CD14-positive monocyte (primary cell): ENCODE measurements at regions not wholly inside any gene's neighbourhood (a gene's known extent, or its start where the extent isn't known, plus 50 kb on each side); places are given as distances from the start of the nearest gene placed in this dataset.

Experiments
- DNase-seq, 3 donors: peaks; one replicate each; pipeline ENCODE4 v3.0.0-alpha.2; 2011 to 2022
- H2AFZ ChIP-seq: 2 replicates; pipeline ENCODE4 v1.6.0; 2012; ENCODE audit warnings: mild to moderate bottlenecking, low read depth, low read length, inconsistent platforms; ENCODE audit not compliant: insufficient read depth, poor library complexity, severe bottlenecking
- H3K27ac ChIP-seq, 2 donors: 1 replicate in 1 of 2; 2 replicates in 1 of 2; pipeline ENCODE4 v1.5.1; 2012 to 2013; ENCODE audit warnings: low read length in 2 of 2, control low read depth in 1 of 2, inconsistent platforms in 1 of 2, low read depth in 1 of 2, mild to moderate bottlenecking in 1 of 2
- H3K27me3 ChIP-seq, 2 donors: one replicate each; pipeline versions ENCODE4 v1.6.0 to v1.6.1; 2011 to 2013; ENCODE audit warnings: low read length in 2 of 2; ENCODE audit not compliant: control insufficient read depth in 2 of 2, insufficient read depth in 2 of 2
- H3K36me3 ChIP-seq, 2 donors: replicated peaks in 1 of 2; 1 replicate in 1 of 2; 2 replicates in 1 of 2; pipeline versions ENCODE4 v1.5.1 to v1.6.1; 2012 to 2013; ENCODE audit warnings: low read length in 2 of 2, control low read depth in 1 of 2, inconsistent platforms in 1 of 2, mild to moderate bottlenecking in 1 of 2; ENCODE audit not compliant: insufficient read depth in 2 of 2, control insufficient read depth in 1 of 2
- H3K4me1 ChIP-seq, 2 donors: 1 replicate in 1 of 2; 2 replicates in 1 of 2; pipeline versions ENCODE4 v1.5.1 to v1.6.1; 2012 to 2013; ENCODE audit warnings: low read length in 2 of 2, control low read depth in 1 of 2, inconsistent platforms in 1 of 2, mild to moderate bottlenecking in 1 of 2, moderate library complexity in 1 of 2; ENCODE audit not compliant: insufficient read depth in 2 of 2, control insufficient read depth in 1 of 2
- H3K4me2 ChIP-seq: replicated peaks from 2 replicates; pipeline ENCODE3; 2012; ENCODE audit warnings: low read length, moderate library complexity, mild to moderate bottlenecking; ENCODE audit not compliant: poor library complexity, severe bottlenecking; ENCODE audit errors: extremely low read depth
- H3K4me3 ChIP-seq, 3 experiments: fragments of 200-600 bp in 1 of 3; sonication (generic) in 1 of 3; replicated peaks in 1 of 3; 1 replicate in 2 of 3; 2 replicates in 1 of 3; pipeline ENCODE4 v1.5.1; 2011 to 2013; ENCODE audit warnings: low read length in 3 of 3, mild to moderate bottlenecking in 3 of 3, control low read depth in 2 of 3, low read depth in 2 of 3, inconsistent platforms in 1 of 3, moderate library complexity in 1 of 3
- H3K79me2 ChIP-seq: 2 replicates; pipeline ENCODE4 v1.6.0; 2012; ENCODE audit warnings: mild to moderate bottlenecking, control low read depth, inconsistent platforms, low read length, moderate library complexity; ENCODE audit not compliant: insufficient read depth
- H3K9ac ChIP-seq: 2 replicates; pipeline ENCODE4 v1.6.0; 2017; ENCODE audit warnings: low read length, mild to moderate bottlenecking; ENCODE audit not compliant: insufficient read depth, poor library complexity, severe bottlenecking
- H3K9me3 ChIP-seq, 2 donors: replicated peaks in 1 of 2; 1 replicate in 1 of 2; 2 replicates in 1 of 2; pipeline versions ENCODE4 v1.5.1 to v1.6.1; 2012 to 2013; ENCODE audit warnings: low read length in 2 of 2, control low read depth in 1 of 2; ENCODE audit not compliant: control insufficient read depth in 1 of 2, insufficient read depth in 1 of 2
- H4K20me1 ChIP-seq: 2 replicates; pipeline ENCODE4 v1.6.0; 2012; ENCODE audit warnings: mild to moderate bottlenecking, low read length, control low read depth, moderate library complexity; ENCODE audit not compliant: insufficient read depth
- H3K27ac Mint-ChIP-seq, 7 donors: one replicate each; pipeline ENCODE4 v1.8.0; 2020; ENCODE audit warnings: mild to moderate bottlenecking in 7 of 7, mixed read lengths in 7 of 7, moderate library complexity in 6 of 7, inconsistent platforms in 2 of 7
- H3K27me3 Mint-ChIP-seq, 3 donors: one replicate each; pipeline ENCODE4 v1.8.0; 2021 to 2022; ENCODE audit warnings: low read depth in 3 of 3, mild to moderate bottlenecking in 3 of 3, mixed read lengths in 3 of 3, moderate library complexity in 3 of 3, inconsistent platforms in 1 of 3
- H3K36me3 Mint-ChIP-seq, 2 donors: one replicate each; pipeline ENCODE4 v1.8.0; 2020; ENCODE audit warnings: mixed read lengths in 2 of 2, inconsistent platforms in 1 of 2, mild to moderate bottlenecking in 1 of 2
- H3K4me1 Mint-ChIP-seq: one replicate; pipeline ENCODE4 v1.8.0; 2020; ENCODE audit warnings: mild to moderate bottlenecking, mixed read lengths
- H3K4me3 Mint-ChIP-seq, 2 donors: one replicate each; pipeline ENCODE4 v1.8.0; 2020; ENCODE audit warnings: mild to moderate bottlenecking in 2 of 2, mixed read lengths in 2 of 2, moderate library complexity in 1 of 2
- H3K9me3 Mint-ChIP-seq, 7 donors: one replicate each; pipeline ENCODE4 v1.8.0; 2020 to 2022; ENCODE audit warnings: mixed read lengths in 7 of 7, mild to moderate bottlenecking in 6 of 7, moderate library complexity in 6 of 7, inconsistent platforms in 2 of 7
- CTCF ChIP-seq: fragments of 200-600 bp; IDR thresholded peaks from one replicate; pipeline ENCODE4 v1.8.0; 2022; ENCODE audit warnings: antibody characterized with exemption, mild to moderate bottlenecking
- WGBS: methylation state at CpG from one replicate; pipeline ENCODE4 v1.1.5; 2013; ENCODE audit warnings: missing lambda C conversion rate; ENCODE audit not compliant: insufficient coverage; 5-methylcytosine and 5-hydroxymethylcytosine counted together
- intact Hi-C, 2 donors: fragments of 100-400 bp; cut with micrococcal nuclease; formaldehyde crosslinking; loops; one replicate each; pipeline versions ENCODE4 v1.15.0 to v1.15.1; 2023

- Mint-ChIP-seq H3K27ac (no peak overlapping the region), H3K4me1 (no peaks in the 10 kb centered on the region), H3K27me3 (no peaks in the 10 kb centered on the region), H3K4me3 (no peak overlapping the region), H3K36me3 (no peaks in the 10 kb centered on the region), H3K9me3 (peaks cover 0 to 4% (median 1%) of the 10 kb centered on the region in 7 donors)
- WGBS, result 83% methylated on average over 2 of the region's 3 CpGs
- no peak overlapping the region for H3K27ac ChIP-seq
- no peaks in the 10 kb centered on the region for H3K27me3 ChIP-seq
- H3K79me2 ChIP-seq, result no peaks in the 10 kb centered on the region
- no peak overlapping the region for H3K4me3 ChIP-seq
- H3K9ac ChIP-seq, result no peak overlapping the region
- no peak for TF ChIP-seq CTCF
- no peaks in the 10 kb centered on the region for H4K20me1 ChIP-seq
- H3K4me2 ChIP-seq, result no peak overlapping the region
- no peaks in the 10 kb centered on the region for H3K9me3 ChIP-seq
- no peaks in the 10 kb centered on the region for H3K36me3 ChIP-seq
- DNase-seq, result no peak
- intact Hi-C loops, result no loop called here
- H3K4me1 ChIP-seq, result no peaks in the 10 kb centered on the region
- H2AFZ ChIP-seq, result no peak overlapping the region
These were observed 1012.8 kb upstream of the EEF2KMT start for GRCh38 chr16:6110346-6110745.

GRCh38 chr16:6106061-6106460 lies 1008.5 kb upstream of the EEF2KMT start:
- H3K9me3 ChIP-seq, result peaks cover 0 to 9% of the 10 kb centered on the region in 2 donors
- Mint-ChIP-seq H3K27me3 (no peaks in the 10 kb centered on the region), H3K36me3 (no peaks in the 10 kb centered on the region), H3K4me3 (no peak overlapping the region), H3K9me3 (peaks cover 0 to 5% (median 2%) of the 10 kb centered on the region in 7 donors), H3K27ac (peak overlapping the region in 1 of 7 donors; percentile 32), H3K4me1 (no peaks in the 10 kb centered on the region)
- no peak overlapping the region for H2AFZ ChIP-seq
- 57% methylated on average over 1 of the region's 2 CpGs for WGBS
- no peak overlapping the region for H3K27ac ChIP-seq
- no peaks in the 10 kb centered on the region for H4K20me1 ChIP-seq
- H3K4me3 ChIP-seq, result no peak overlapping the region
- no peaks in the 10 kb centered on the region for H3K27me3 ChIP-seq
- no peak for DNase-seq
- TF ChIP-seq CTCF, result no peak
- H3K4me1 ChIP-seq, result no peaks in the 10 kb centered on the region
- intact Hi-C loops, result no loop called here
- H3K4me2 ChIP-seq, result no peak overlapping the region
- H3K9ac ChIP-seq, result no peak overlapping the region
- H3K36me3 ChIP-seq, result no peaks in the 10 kb centered on the region
- H3K79me2 ChIP-seq, result no peaks in the 10 kb centered on the region
